ENCODE measurements at regions not wholly inside any gene's neighbourhood (a gene's known extent, or its start where the extent isn't known, plus 50 kb on each side); places are given as distances from the start of the nearest gene placed in this dataset.
"Not testable (repeated sequence)": the region's sequence is repeated elsewhere in the genome, so short reads cannot be mapped to it uniquely, and the experiment has no call there.

DNA sequence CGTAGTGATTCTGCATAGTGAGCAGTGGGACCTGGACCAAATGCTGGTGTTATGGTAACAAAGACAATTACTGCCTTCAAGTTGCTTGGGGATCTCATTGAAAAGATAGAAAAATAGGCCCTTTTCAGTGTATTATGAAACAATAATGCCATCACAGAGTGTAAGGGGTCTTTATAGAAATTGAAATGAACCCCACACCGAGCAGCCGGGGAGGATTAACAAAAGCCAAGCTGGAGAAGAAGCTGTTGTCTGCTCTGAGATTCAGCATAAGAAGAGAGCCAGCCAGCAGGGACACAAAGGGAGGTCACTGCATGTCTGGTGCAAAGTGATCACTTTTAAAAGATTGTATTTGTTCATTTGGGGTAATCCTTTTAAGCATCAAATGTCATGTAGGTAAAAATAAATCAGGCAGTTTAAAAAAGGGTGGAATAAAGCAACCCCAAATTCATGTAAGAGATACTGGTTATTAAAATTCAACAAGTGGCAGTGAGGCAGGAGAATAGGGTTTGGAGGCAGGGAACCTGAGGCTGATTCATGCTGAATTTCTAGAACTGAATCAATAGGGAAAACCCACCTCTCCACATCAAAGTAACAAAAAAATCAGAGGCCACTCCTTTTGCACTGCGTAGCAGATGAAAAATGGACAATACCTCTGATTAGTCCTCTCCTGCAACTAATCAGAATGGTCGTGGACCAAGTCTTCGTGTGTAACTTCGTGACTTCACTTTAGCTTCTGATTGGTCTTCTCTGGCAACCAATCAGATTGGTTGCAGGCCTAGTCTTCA is 1548.3 kb upstream of the SLC10A2 start:
- Histone ChIP-seq H3K4me3 (ENCODE audit: low read depth in 1 of 2, low read length in 1 of 2) (no peak overlapping the region), H3K27me3 (no peaks in the 10 kb centered on the region), H3K27ac (no peak overlapping the region), H3K4me1 (ENCODE audit: control insufficient read depth in 1 of 2, insufficient read depth in 1 of 2, low read depth in 1 of 2, low read length in 1 of 2) (no peaks in the 10 kb centered on the region), H3K36me3 (no peaks in the 10 kb centered on the region), H3K9me3 (no peaks in the 10 kb centered on the region)
- TF ChIP-seq, protein P1, sequence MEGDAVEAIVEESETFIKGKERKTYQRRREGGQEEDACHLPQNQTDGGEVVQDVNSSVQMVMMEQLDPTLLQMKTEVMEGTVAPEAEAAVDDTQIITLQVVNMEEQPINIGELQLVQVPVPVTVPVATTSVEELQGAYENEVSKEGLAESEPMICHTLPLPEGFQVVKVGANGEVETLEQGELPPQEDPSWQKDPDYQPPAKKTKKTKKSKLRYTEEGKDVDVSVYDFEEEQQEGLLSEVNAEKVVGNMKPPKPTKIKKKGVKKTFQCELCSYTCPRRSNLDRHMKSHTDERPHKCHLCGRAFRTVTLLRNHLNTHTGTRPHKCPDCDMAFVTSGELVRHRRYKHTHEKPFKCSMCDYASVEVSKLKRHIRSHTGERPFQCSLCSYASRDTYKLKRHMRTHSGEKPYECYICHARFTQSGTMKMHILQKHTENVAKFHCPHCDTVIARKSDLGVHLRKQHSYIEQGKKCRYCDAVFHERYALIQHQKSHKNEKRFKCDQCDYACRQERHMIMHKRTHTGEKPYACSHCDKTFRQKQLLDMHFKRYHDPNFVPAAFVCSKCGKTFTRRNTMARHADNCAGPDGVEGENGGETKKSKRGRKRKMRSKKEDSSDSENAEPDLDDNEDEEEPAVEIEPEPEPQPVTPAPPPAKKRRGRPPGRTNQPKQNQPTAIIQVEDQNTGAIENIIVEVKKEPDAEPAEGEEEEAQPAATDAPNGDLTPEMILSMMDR (IDR thresholded peaks at IDR 0.05), result no peak

- H3K27me3 ChIP-seq, result no peaks in the 10 kb centered on the region
- no peaks in the 10 kb centered on the region for H3K4me1 ChIP-seq (ENCODE audit: control insufficient read depth in 1 of 2, insufficient read depth in 1 of 2, low read depth in 1 of 2, low read length in 1 of 2)
- H3K4me3 ChIP-seq (ENCODE audit: low read depth in 1 of 2, low read length in 1 of 2), result no peak overlapping the region
- TF ChIP-seq, protein P1 (IDR thresholded peaks at IDR 0.05), result no peak
- no peak overlapping the region for H3K27ac ChIP-seq
- H3K9me3 ChIP-seq, result no peaks in the 10 kb centered on the region
- no peaks in the 10 kb centered on the region for H3K36me3 ChIP-seq
Observed at GRCh38 chr13:104608331-104608730, 1542.1 kb upstream of the SLC10A2 start.

- H3K9me3 ChIP-seq; H3K4me1 ChIP-seq (ENCODE audit: control insufficient read depth in 1 of 2, insufficient read depth in 1 of 2, low read depth in 1 of 2, low read length in 1 of 2); H3K27ac ChIP-seq; H3K4me3 ChIP-seq (ENCODE audit: low read depth in 1 of 2, low read length in 1 of 2); H3K27me3 ChIP-seq; H3K36me3 ChIP-seq: not testable (repeated sequence)
Observed at GRCh38 chr13:104605435-104605834, 1539.2 kb upstream of the SLC10A2 start.

DNA sequence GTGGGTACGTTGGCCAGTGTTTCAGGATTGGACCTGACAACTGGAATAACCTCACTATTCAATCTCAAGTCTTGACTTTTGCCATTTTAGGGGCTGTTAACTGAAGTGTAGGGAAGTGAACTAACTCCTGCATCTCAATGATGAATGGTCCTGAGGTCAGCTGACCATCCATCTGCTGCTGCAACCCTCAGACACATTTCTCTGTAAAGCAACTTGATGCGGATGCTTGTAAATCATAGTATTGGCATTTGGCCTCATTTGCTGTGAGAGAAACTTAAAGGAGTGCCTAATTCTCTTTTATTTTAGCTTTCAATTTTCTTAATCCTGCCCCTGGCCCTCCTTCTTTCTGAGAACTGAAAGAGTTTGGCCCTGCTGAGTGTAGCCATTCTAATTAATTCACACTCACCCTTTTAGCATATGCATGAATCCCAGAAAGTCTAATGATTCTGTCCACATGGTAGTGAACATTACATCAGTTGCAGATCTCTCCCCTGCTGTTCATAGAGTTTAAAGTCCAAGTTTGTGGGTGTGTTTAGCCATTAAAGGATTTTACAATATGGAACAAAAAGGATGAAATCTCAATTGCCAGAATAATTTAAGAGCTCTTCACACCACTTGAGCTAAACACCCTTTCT is 1531.4 kb upstream of the SLC10A2 start:
- Histone ChIP-seq H3K4me1 (ENCODE audit: control insufficient read depth in 1 of 2, insufficient read depth in 1 of 2, low read depth in 1 of 2, low read length in 1 of 2) (no peaks in the 10 kb centered on the region), H3K9me3 (no peaks in the 10 kb centered on the region), H3K27me3 (no peaks in the 10 kb centered on the region), H3K36me3 (no peaks in the 10 kb centered on the region), H3K4me3 (ENCODE audit: low read depth in 1 of 2, low read length in 1 of 2) (no peak overlapping the region), H3K27ac (no peak overlapping the region)
- TF ChIP-seq, protein P1 (IDR thresholded peaks at IDR 0.05), result no peak

- H3K27me3 ChIP-seq, result no peaks in the 10 kb centered on the region
- no peaks in the 10 kb centered on the region for H3K36me3 ChIP-seq
- H3K27ac ChIP-seq, result no peak overlapping the region
- no peaks in the 10 kb centered on the region for H3K4me1 ChIP-seq (ENCODE audit: control insufficient read depth in 1 of 2, insufficient read depth in 1 of 2, low read depth in 1 of 2, low read length in 1 of 2)
- H3K9me3 ChIP-seq, result no peaks in the 10 kb centered on the region
- no peak overlapping the region for H3K4me3 ChIP-seq (ENCODE audit: low read depth in 1 of 2, low read length in 1 of 2)
- TF ChIP-seq, protein P1 (IDR thresholded peaks at IDR 0.05), result no peak
Observed at GRCh38 chr13:104595511-104595910, 1529.3 kb upstream of the SLC10A2 start.

DNA sequence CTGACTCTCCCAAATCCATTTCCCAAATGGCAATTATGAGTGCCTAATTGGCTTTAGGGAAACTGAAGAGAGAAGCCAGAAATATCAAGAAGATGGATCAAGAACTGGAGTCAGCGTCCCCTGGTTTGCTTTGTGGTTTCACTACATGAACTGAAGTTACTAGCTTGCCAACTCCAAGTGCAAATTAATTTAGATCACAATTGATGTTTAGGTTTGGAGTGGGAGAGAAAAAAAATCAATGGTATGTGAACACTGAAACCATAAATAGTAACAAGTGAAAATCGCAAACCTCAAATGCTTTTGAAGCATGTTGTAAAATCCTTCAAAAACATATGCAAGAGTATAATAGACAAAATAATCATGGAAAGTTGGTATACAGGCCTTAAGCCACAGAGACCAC is 1528.6 kb upstream of the SLC10A2 start:
- H3K9me3 ChIP-seq, result no peaks in the 10 kb centered on the region
- no peaks in the 10 kb centered on the region for H3K27me3 ChIP-seq
- H3K27ac ChIP-seq, result no peak overlapping the region
- TF ChIP-seq, protein P1 (IDR thresholded peaks at IDR 0.05), result no peak
- no peak overlapping the region for H3K4me3 ChIP-seq (ENCODE audit: low read depth in 1 of 2, low read length in 1 of 2)
- no peaks in the 10 kb centered on the region for H3K36me3 ChIP-seq
- H3K4me1 ChIP-seq (ENCODE audit: control insufficient read depth in 1 of 2, insufficient read depth in 1 of 2, low read depth in 1 of 2, low read length in 1 of 2), result no peaks in the 10 kb centered on the region

Data from neutrophil (primary cell).